Loucy (cell line): ENCODE measurements at regions not wholly inside any gene's neighbourhood (a gene's known extent, or its start where the extent isn't known, plus 50 kb on each side); places are given as distances from the start of the nearest gene placed in this dataset.

ENCODE experiments used
- H2AFZ ChIP-seq: fragments of 200-600 bp; sonication (generic); 2 replicates; pipeline ENCODE4 v1.6.0; 2016; ENCODE audit warnings: antibody characterized with exemption, mild to moderate bottlenecking, low read length, moderate library complexity
- H3F3A ChIP-seq: fragments of 200-600 bp; 2 replicates; pipeline ENCODE4 v1.6.0; 2016; ENCODE audit warnings: antibody characterized with exemption, low read depth, mild to moderate bottlenecking
- H3K27me3 ChIP-seq: fragments of 200-600 bp; sonication (generic); 2 replicates; pipeline ENCODE4 v1.6.1; 2014; ENCODE audit warnings: low read length, mild to moderate bottlenecking; ENCODE audit not compliant: insufficient read depth, poor library complexity, severe bottlenecking
- H3K36me3 ChIP-seq: fragments of 200-600 bp; sonication (generic); 2 replicates; pipeline ENCODE4 v1.6.1; 2016; ENCODE audit warnings: low read length; ENCODE audit not compliant: insufficient read depth
- H3K4me1 ChIP-seq: fragments of 200-600 bp; sonication (generic); 2 replicates; pipeline ENCODE4 v1.5.1; 2014; ENCODE audit warnings: low read length, mild to moderate bottlenecking; ENCODE audit not compliant: insufficient read depth, poor library complexity, severe bottlenecking
- H3K4me2 ChIP-seq: fragments of 200-600 bp; sonication (generic); 2 replicates; pipeline ENCODE4 v1.6.0; 2014; ENCODE audit warnings: antibody characterized with exemption, low read length, low read depth, mild to moderate bottlenecking; ENCODE audit not compliant: poor library complexity, severe bottlenecking
- H3K4me3 ChIP-seq: fragments of 200-600 bp; sonication (generic); 2 replicates; pipeline ENCODE4 v1.5.1; 2014; ENCODE audit warnings: low read length, mild to moderate bottlenecking, mixed read lengths; ENCODE audit not compliant: poor library complexity, severe bottlenecking
- H3K79me2 ChIP-seq: fragments of 200-600 bp; sonication (generic); 2 replicates; pipeline ENCODE4 v1.6.1; 2014; ENCODE audit warnings: low read length; ENCODE audit not compliant: insufficient read depth
- H3K9ac ChIP-seq: fragments of 200-600 bp; sonication (generic); 2 replicates; pipeline ENCODE4 v1.6.0; 2014; ENCODE audit warnings: mild to moderate bottlenecking, low read depth, low read length, moderate library complexity; ENCODE audit not compliant: poor library complexity, severe bottlenecking
- H3K9me2 ChIP-seq: fragments of 200-600 bp; sonication (generic); replicated peaks from 2 replicates; pipeline ENCODE4 v1.6.1; 2016; ENCODE audit warnings: low read depth, low read length, mixed read lengths
- H3K9me3 ChIP-seq: fragments of 200-600 bp; sonication (generic); 2 replicates; pipeline ENCODE4 v1.6.1; 2014; ENCODE audit warnings: mild to moderate bottlenecking, antibody characterized with exemption, low read length, low read depth; ENCODE audit not compliant: insufficient read depth
- H4K20me1 ChIP-seq: fragments of 200-600 bp; sonication (generic); 2 replicates; pipeline ENCODE4 v1.6.0; 2014; ENCODE audit warnings: antibody characterized with exemption, low read length, mild to moderate bottlenecking; ENCODE audit not compliant: insufficient read depth, poor library complexity, severe bottlenecking
- EZH2phosphoT487 ChIP-seq: fragments of 200-600 bp; IDR thresholded peaks from 2 replicates; pipeline ENCODE4 v1.6.1; 2018; ENCODE audit warnings: antibody characterized with exemption, mild to moderate bottlenecking, moderate library complexity, borderline replicate concordance
- TF ChIP-seq, protein P1 (sequence below): fragments of 200-600 bp; sonication (generic); conservative IDR thresholded peaks from 2 replicates; pipeline ENCODE4 v1.5.1; 2014; ENCODE audit warnings: mild to moderate bottlenecking, antibody characterized with exemption, low read length

- H3K27me3 ChIP-seq = no peaks in the 10 kb centered on the region
- H3K79me2 ChIP-seq = peaks cover 87% of the 10 kb centered on the region
- H3K4me1 ChIP-seq = peaks cover 32% of the 10 kb centered on the region
- no peak overlapping the region for H2AFZ ChIP-seq
- H3K4me3 ChIP-seq = no peak overlapping the region
- H4K20me1 ChIP-seq = peaks cover 23% of the 10 kb centered on the region
- no peaks in the 10 kb centered on the region for H3K36me3 ChIP-seq
- no peak for TF ChIP-seq EZH2phosphoT487
- TF ChIP-seq, protein P1, sequence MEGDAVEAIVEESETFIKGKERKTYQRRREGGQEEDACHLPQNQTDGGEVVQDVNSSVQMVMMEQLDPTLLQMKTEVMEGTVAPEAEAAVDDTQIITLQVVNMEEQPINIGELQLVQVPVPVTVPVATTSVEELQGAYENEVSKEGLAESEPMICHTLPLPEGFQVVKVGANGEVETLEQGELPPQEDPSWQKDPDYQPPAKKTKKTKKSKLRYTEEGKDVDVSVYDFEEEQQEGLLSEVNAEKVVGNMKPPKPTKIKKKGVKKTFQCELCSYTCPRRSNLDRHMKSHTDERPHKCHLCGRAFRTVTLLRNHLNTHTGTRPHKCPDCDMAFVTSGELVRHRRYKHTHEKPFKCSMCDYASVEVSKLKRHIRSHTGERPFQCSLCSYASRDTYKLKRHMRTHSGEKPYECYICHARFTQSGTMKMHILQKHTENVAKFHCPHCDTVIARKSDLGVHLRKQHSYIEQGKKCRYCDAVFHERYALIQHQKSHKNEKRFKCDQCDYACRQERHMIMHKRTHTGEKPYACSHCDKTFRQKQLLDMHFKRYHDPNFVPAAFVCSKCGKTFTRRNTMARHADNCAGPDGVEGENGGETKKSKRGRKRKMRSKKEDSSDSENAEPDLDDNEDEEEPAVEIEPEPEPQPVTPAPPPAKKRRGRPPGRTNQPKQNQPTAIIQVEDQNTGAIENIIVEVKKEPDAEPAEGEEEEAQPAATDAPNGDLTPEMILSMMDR = no peak
- H3K4me2 ChIP-seq = peak overlapping the region; percentile 33
- H3F3A ChIP-seq = no peaks in the 10 kb centered on the region
- no peaks in the 10 kb centered on the region for H3K9me3 ChIP-seq
- H3K9ac ChIP-seq = no peak overlapping the region
- no peaks in the 10 kb centered on the region for H3K9me2 ChIP-seq
Measured at GRCh38 chr1:39110325-39110851, 84.2 kb downstream of the NDUFS5 start.

- Histone ChIP-seq H3K4me3 (no peak overlapping the region), H3F3A (no peaks in the 10 kb centered on the region), H3K9me2 (no peaks in the 10 kb centered on the region), H3K27me3 (no peaks in the 10 kb centered on the region), H3K36me3 (no peaks in the 10 kb centered on the region), H3K4me2 (peak overlapping the region; percentile 33), H3K79me2 (peaks cover 84% of the 10 kb centered on the region), H3K4me1 (peaks cover 35% of the 10 kb centered on the region), H3K9me3 (no peaks in the 10 kb centered on the region), H3K9ac (no peak overlapping the region), H2AFZ (no peak overlapping the region), H4K20me1 (peaks cover 23% of the 10 kb centered on the region)
- TF ChIP-seq, protein P1 = no peak
- no peak for TF ChIP-seq EZH2phosphoT487
Measured at GRCh38 chr1:39110882-39111281, 84.7 kb downstream of the NDUFS5 start.

- no peaks in the 10 kb centered on the region for H3K9me2 ChIP-seq
- H3K4me3 ChIP-seq = no peak overlapping the region
- no peaks in the 10 kb centered on the region for H3K27me3 ChIP-seq
- peaks cover 83% of the 10 kb centered on the region for H3K79me2 ChIP-seq
- no peaks in the 10 kb centered on the region for H3K9me3 ChIP-seq
- H4K20me1 ChIP-seq = peaks cover 9% of the 10 kb centered on the region
- peaks cover 30% of the 10 kb centered on the region for H3K4me1 ChIP-seq
- H2AFZ ChIP-seq = no peak overlapping the region
- TF ChIP-seq EZH2phosphoT487 = no peak
- TF ChIP-seq, protein P1 = no peak
- H3K9ac ChIP-seq = no peak overlapping the region
- H3K36me3 ChIP-seq = no peaks in the 10 kb centered on the region
- no peaks in the 10 kb centered on the region for H3F3A ChIP-seq
- H3K4me2 ChIP-seq = no peak overlapping the region
Measured at GRCh38 chr1:39113109-39113743, 87.1 kb downstream of the NDUFS5 start.
